Hepatocyte (in vitro differentiated cells): ENCODE measurements at regions not wholly inside any gene's neighbourhood (a gene's known extent, or its start where the extent isn't known, plus 50 kb on each side); places are given as distances from the start of the nearest gene placed in this dataset.

ENCODE experiments used
- CTCF ChIP-seq: fragments of 200-600 bp; sonication (generic); IDR thresholded peaks from 2 replicates; pipeline ENCODE4 v1.5.1; 2016; ENCODE audit warnings: antibody characterized with exemption, mild to moderate bottlenecking; ENCODE audit not compliant: poor library complexity
- EZH2 ChIP-seq: fragments of 200-600 bp; sonication (generic); IDR thresholded peaks from 2 replicates; pipeline ENCODE4 v1.6.1; 2016; ENCODE audit warnings: antibody characterized with exemption, mild to moderate bottlenecking, borderline replicate concordance

- no peak for TF ChIP-seq EZH2
- TF ChIP-seq CTCF, result no peak
These were observed 596.6 kb downstream of the PTPRU start for GRCh38 chr1:29832936-29833335.
